K562 (cell line): ENCODE measurements at regions not wholly inside any gene's neighbourhood (a gene's known extent, or its start where the extent isn't known, plus 50 kb on each side); places are given as distances from the start of the nearest gene placed in this dataset.

ENCODE experiments used
- ATAC-seq: fragments of 200-7000 bp; cut with Tn5 transposase; 3 replicates; pipeline ENCODE4 v1.9.1; 2020; ENCODE audit warnings: moderate library complexity
- BruUV-seq: library from RNA; stranded (reverse); fragments of 400-500 nt; replicated peaks from 2 replicates; lab custom pipeline; 2021; lab: Mats Ljungman, UMichigan
- CTCF ChIA-PET: fragments of 300-600 bp; formaldehyde crosslinking; extraction: SDS; loops from one replicate; lab custom pipeline; 2021; ENCODE audit warnings: low intra/inter-chr PET ratio; lab: Yijun Ruan, JAX
- POLR2A ChIA-PET: fragments of 300-600, 350-650 bp; sonication (Branson Sonifier 250); formaldehyde crosslinking; extraction: SDS; loops from one replicate; lab custom pipeline; 2021; ENCODE audit warnings: antibody characterized with exemption, inconsistent platforms; lab: Yijun Ruan, JAX
- DNase-seq, 4 experiments: peaks; one replicate each; pipeline versions ENCODE4 v3.0.0 to v3.0.0-alpha.2; 2011 to 2018; ENCODE audit warnings: low spot score in 3 of 4, mixed read lengths in 3 of 4; ENCODE audit errors: extremely low read depth in 1 of 4
- FAIRE-seq: peaks from 2 replicates; lab custom pipeline; 2011; peaks lifted over from hg19 to GRCh38; lab: Jason Lieb, UNC
- H2AFZ ChIP-seq: 2 replicates; pipeline ENCODE4 v1.6.0; 2011; ENCODE audit warnings: low read depth, low read length, control low read depth, inconsistent platforms
- H3K27ac ChIP-seq: fragments of 200-600 bp; 3 replicates; pipeline ENCODE4 v1.8.0; 2011; ENCODE audit warnings: low read depth, mild to moderate bottlenecking, control low read depth, inconsistent platforms, low read length, moderate library complexity, mixed read lengths; ENCODE audit errors: extremely low read depth
- H3K27me3 ChIP-seq, 2 experiments: fragments of 300-600 bp in 1 of 2; 2 replicates in 1 of 2; 3 replicates in 1 of 2; pipeline versions ENCODE4 v1.6.0 to v1.8.0; 2011; ENCODE audit warnings: inconsistent platforms in 2 of 2, low read length in 2 of 2, mild to moderate bottlenecking in 1 of 2, mixed read lengths in 1 of 2, moderate library complexity in 1 of 2; ENCODE audit not compliant: control insufficient read depth in 2 of 2, insufficient read depth in 2 of 2
- H3K36me3 ChIP-seq: fragments of 300-600 bp; 3 replicates; pipeline ENCODE4 v1.8.0; 2011; ENCODE audit warnings: mild to moderate bottlenecking, low read length, inconsistent platforms; ENCODE audit not compliant: control insufficient read depth, insufficient read depth
- H3K4me1 ChIP-seq, 2 experiments: fragments of 200-600 bp in 1 of 2; replicated peaks in 1 of 2; 2 replicates in 1 of 2; 3 replicates in 1 of 2; pipeline versions ENCODE4 v1.5.1 to v1.8.0; 2011; ENCODE audit warnings: inconsistent platforms in 2 of 2, low read length in 2 of 2, mild to moderate bottlenecking in 1 of 2, mixed read lengths in 1 of 2, moderate library complexity in 1 of 2; ENCODE audit not compliant: control insufficient read depth in 2 of 2, insufficient read depth in 2 of 2
- H3K4me2 ChIP-seq: 2 replicates; pipeline ENCODE4 v1.6.1; 2011; ENCODE audit warnings: low read length, control low read depth, inconsistent platforms, mixed read lengths; ENCODE audit not compliant: insufficient read depth
- H3K4me3 ChIP-seq: fragments of 200-600 bp; sonication (generic), shearing (Covaris generic); 2 replicates; pipeline ENCODE4 v1.5.1; 2016; ENCODE audit warnings: control low read depth, inconsistent platforms
- H3K79me2 ChIP-seq: fragments of 200-600 bp; 3 replicates; pipeline ENCODE4 v1.8.0; 2011; ENCODE audit warnings: low read length, inconsistent platforms; ENCODE audit not compliant: control insufficient read depth, insufficient read depth
- H3K9ac ChIP-seq, 2 experiments: 2 replicates each; pipeline versions ENCODE4 v1.6.0 to v1.6.1; 2011; ENCODE audit warnings: low read depth in 2 of 2, low read length in 2 of 2, control low read depth in 1 of 2, inconsistent platforms in 1 of 2, mild to moderate bottlenecking in 1 of 2, mixed read lengths in 1 of 2; ENCODE audit not compliant: insufficient read depth in 1 of 2
- H3K9me1 ChIP-seq: one replicate; pipeline ENCODE4 v1.6.0; 2011; ENCODE audit warnings: inconsistent platforms, mild to moderate bottlenecking, low read length, moderate library complexity; ENCODE audit not compliant: control insufficient read depth, insufficient read depth
- H3K9me3 ChIP-seq: replicated peaks from 2 replicates; pipeline ENCODE4 v1.5.1; 2011; ENCODE audit warnings: low read depth, low read length, inconsistent platforms; ENCODE audit not compliant: control insufficient read depth, insufficient read depth
- H4K20me1 ChIP-seq: replicated peaks from 2 replicates; pipeline ENCODE4 v1.6.1; 2011; ENCODE audit warnings: low read length, inconsistent platforms, mixed read lengths; ENCODE audit not compliant: control insufficient read depth, insufficient read depth
- POU5F1 ChIP-seq: fragments of 150-350 bp; IDR thresholded peaks from 2 replicates; pipeline ENCODE4 v1.6.1; 2014; ENCODE audit warnings: borderline replicate concordance, low read length, low read depth, mild to moderate bottlenecking; ENCODE audit not compliant: partially characterized antibody
- PRMT5 ChIP-seq: sonication (generic); formaldehyde crosslinking; IDR thresholded peaks from 2 replicates; pipeline ENCODE4 v1.5.0; 2020; ENCODE audit warnings: missing genetic modification reagents
- RAD21 ChIP-seq, 2 experiments: fragments of 250-450 bp in 1 of 2; fragments of 450-650 bp in 1 of 2; sonication (Bioruptor Pico) in 1 of 2; formaldehyde crosslinking in 1 of 2; IDR thresholded peaks in 1 of 2; conservative IDR thresholded peaks in 1 of 2; 2 replicates each; pipeline versions ENCODE4 v1.4.0 to v1.8.0; 2020 to 2022; ENCODE audit warnings: mild to moderate bottlenecking in 2 of 2, moderate library complexity in 1 of 2
- WGBS: fragments of 100-300 bp; shearing (Covaris generic); methylation state at CpG from one replicate; pipeline ENCODE4 v1.1.6; 2016; ENCODE audit warnings: low coverage, mixed read lengths; ENCODE audit not compliant: insufficient coverage; ENCODE audit errors: missing lambda C conversion rate; 5-methylcytosine and 5-hydroxymethylcytosine counted together
- in situ Hi-C: fragments of 300-500 bp; cut with MboI; formaldehyde crosslinking; loops from 4 replicates; pipeline ENCODE4 v1.15.0; 2018; ENCODE audit warnings: inconsistent platforms, mixed read lengths
- intact Hi-C: fragments of 100-400 bp; cut with micrococcal nuclease; formaldehyde crosslinking; loops from 2 replicates; pipeline ENCODE4 v1.14.2; 2022
- TF ChIP-seq, protein P1 (sequence below): sonication (generic); formaldehyde crosslinking; IDR thresholded peaks from 2 replicates; pipeline ENCODE4 v1.8.1; 2023; ENCODE audit warnings: mild to moderate bottlenecking, missing genetic modification reagents
- TF ChIP-seq, protein P2 (sequence below), 3 experiments: IDR thresholded peaks in 2 of 3; conservative IDR thresholded peaks in 1 of 3; 2 replicates each; pipeline ENCODE4 v1.5.1; 2011 to 2012; ENCODE audit warnings: low read length in 3 of 3, mild to moderate bottlenecking in 3 of 3, control low read depth in 2 of 3, improper control_type of control experiment in 1 of 3, inconsistent platforms in 1 of 3, low read depth in 1 of 3, mixed read lengths in 1 of 3, moderate library complexity in 1 of 3; ENCODE audit not compliant: insufficient read depth in 2 of 3

DNA sequence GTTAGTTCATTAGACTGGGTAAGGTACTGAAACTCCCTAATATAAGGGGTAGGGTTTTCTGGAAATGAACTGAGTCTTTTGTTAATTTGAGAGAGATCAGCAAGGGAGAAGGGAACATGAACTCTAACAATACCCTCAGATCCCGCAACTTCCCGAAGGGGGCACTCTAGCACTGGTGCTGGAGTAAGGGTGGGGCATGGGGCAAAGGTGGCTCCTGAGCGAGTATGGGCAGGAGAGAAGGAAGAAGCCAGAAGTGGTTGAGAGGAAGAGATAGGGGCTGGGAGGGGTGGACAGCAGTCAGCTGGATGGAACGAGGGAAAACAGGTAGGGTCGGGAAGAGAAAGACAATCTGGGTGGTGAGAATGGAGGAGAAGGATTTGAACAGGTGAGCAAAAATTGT lies 183.2 kb upstream of the MAGEE2 start:
- Histone ChIP-seq H3K9me1 (no peaks in the 10 kb centered on the region), H3K9ac (no peak overlapping the region), H3K4me3 (no peak overlapping the region), H2AFZ (no peak overlapping the region), H3K27ac (no peak overlapping the region), H3K36me3 (no peaks in the 10 kb centered on the region), H3K9me3 (no peaks in the 10 kb centered on the region; the same call in 1 of the 2 replicates), H3K79me2 (no peaks in the 10 kb centered on the region), H4K20me1 (no peaks in the 10 kb centered on the region), H3K27me3 (no peaks in the 10 kb centered on the region), H3K4me1 (no peaks in the 10 kb centered on the region), H3K4me2 (no peak overlapping the region)
- DNase-seq = peak in 1 of 4 experiments; percentile 5
- BruUV-seq = no TSS peak
- ATAC-seq = no peak
- in situ Hi-C loops = no loop called here
- no peak for TF ChIP-seq POU5F1
- TF ChIP-seq, protein P1, sequence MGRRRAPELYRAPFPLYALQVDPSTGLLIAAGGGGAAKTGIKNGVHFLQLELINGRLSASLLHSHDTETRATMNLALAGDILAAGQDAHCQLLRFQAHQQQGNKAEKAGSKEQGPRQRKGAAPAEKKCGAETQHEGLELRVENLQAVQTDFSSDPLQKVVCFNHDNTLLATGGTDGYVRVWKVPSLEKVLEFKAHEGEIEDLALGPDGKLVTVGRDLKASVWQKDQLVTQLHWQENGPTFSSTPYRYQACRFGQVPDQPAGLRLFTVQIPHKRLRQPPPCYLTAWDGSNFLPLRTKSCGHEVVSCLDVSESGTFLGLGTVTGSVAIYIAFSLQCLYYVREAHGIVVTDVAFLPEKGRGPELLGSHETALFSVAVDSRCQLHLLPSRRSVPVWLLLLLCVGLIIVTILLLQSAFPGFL (CRISPR knock-in tag) = no peak
- no peak for TF ChIP-seq PRMT5 (CRISPR knock-in tag)
- TF ChIP-seq RAD21 (CRISPR knock-in tag; conservative IDR thresholded peaks at IDR 0.05 in 1 of 2, IDR thresholded peaks at IDR 0.05 in 1 of 2) = peak in 1 of 2 experiments; percentile 18; a peak in 2 of 4 replicates
- TF ChIP-seq, protein P2, sequence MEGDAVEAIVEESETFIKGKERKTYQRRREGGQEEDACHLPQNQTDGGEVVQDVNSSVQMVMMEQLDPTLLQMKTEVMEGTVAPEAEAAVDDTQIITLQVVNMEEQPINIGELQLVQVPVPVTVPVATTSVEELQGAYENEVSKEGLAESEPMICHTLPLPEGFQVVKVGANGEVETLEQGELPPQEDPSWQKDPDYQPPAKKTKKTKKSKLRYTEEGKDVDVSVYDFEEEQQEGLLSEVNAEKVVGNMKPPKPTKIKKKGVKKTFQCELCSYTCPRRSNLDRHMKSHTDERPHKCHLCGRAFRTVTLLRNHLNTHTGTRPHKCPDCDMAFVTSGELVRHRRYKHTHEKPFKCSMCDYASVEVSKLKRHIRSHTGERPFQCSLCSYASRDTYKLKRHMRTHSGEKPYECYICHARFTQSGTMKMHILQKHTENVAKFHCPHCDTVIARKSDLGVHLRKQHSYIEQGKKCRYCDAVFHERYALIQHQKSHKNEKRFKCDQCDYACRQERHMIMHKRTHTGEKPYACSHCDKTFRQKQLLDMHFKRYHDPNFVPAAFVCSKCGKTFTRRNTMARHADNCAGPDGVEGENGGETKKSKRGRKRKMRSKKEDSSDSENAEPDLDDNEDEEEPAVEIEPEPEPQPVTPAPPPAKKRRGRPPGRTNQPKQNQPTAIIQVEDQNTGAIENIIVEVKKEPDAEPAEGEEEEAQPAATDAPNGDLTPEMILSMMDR (IDR thresholded peaks at IDR 0.05 in 2 of 3, conservative IDR thresholded peaks at IDR 0.05 in 1 of 3; ENCODE audit: insufficient read depth in 2 of 3, low read depth in 1 of 3, low read length in 3 of 3) = peak in 1 of 3 experiments; percentile 6; a peak in 1 of 6 replicates
- WGBS = 0% methylated on average over 4 of the region's 5 CpGs
- POLR2A ChIA-PET = no interaction called here
- no peak for FAIRE-seq
- CTCF ChIA-PET = no interaction called here
- intact Hi-C loops = no loop called here
